Hepatocyte (in vitro differentiated cells): ENCODE measurements at regions not wholly inside any gene's neighbourhood (a gene's known extent, or its start where the extent isn't known, plus 50 kb on each side); places are given as distances from the start of the nearest gene placed in this dataset.

Experiments used
- DNase-seq: peaks from one replicate; pipeline ENCODE4 v3.0.0-alpha.2; 2016; ENCODE audit warnings: low spot score
- H2AFZ ChIP-seq: fragments of 200-600 bp; sonication (generic); 2 replicates; pipeline ENCODE4 v1.6.0; 2016; ENCODE audit warnings: antibody characterized with exemption, mild to moderate bottlenecking
- H3K27ac ChIP-seq: fragments of 200-600 bp; sonication (generic); 2 replicates; pipeline ENCODE4 v1.5.1; 2016; ENCODE audit warnings: mild to moderate bottlenecking
- H3K27me3 ChIP-seq: fragments of 200-600 bp; sonication (generic); 2 replicates; pipeline ENCODE4 v1.6.1; 2016
- H3K36me3 ChIP-seq: fragments of 200-600 bp; sonication (generic); replicated peaks from 2 replicates; pipeline ENCODE4 v1.5.1; 2016; ENCODE audit warnings: low read depth; ENCODE audit not compliant: insufficient read depth
- H3K4me1 ChIP-seq: fragments of 200-600 bp; sonication (generic); 2 replicates; pipeline ENCODE4 v1.5.1; 2016; ENCODE audit warnings: mild to moderate bottlenecking, moderate library complexity; ENCODE audit not compliant: insufficient read depth
- H3K4me2 ChIP-seq: fragments of 200-600 bp; sonication (generic); 2 replicates; pipeline ENCODE4 v1.6.0; 2016
- H3K4me3 ChIP-seq: fragments of 200-600 bp; sonication (generic); 2 replicates; pipeline ENCODE4 v1.5.1; 2016; ENCODE audit warnings: mild to moderate bottlenecking
- H3K79me2 ChIP-seq: fragments of 200-600 bp; sonication (generic); 2 replicates; pipeline ENCODE4 v1.6.0; 2017; ENCODE audit warnings: mild to moderate bottlenecking
- H3K9me2 ChIP-seq: fragments of 200-600 bp; sonication (generic); replicated peaks from 2 replicates; pipeline ENCODE4 v1.6.0; 2017; ENCODE audit warnings: mild to moderate bottlenecking; ENCODE audit not compliant: insufficient read depth
- H3K9me3 ChIP-seq: fragments of 200-600 bp; sonication (generic); 2 replicates; pipeline ENCODE4 v1.5.1; 2016; ENCODE audit warnings: low read depth, mild to moderate bottlenecking
- H4K20me1 ChIP-seq: fragments of 200-600 bp; sonication (generic); 2 replicates; pipeline ENCODE4 v1.6.0; 2016; ENCODE audit warnings: mild to moderate bottlenecking; ENCODE audit not compliant: insufficient read depth, poor library complexity, severe bottlenecking
- CTCF ChIP-seq: fragments of 200-600 bp; sonication (generic); IDR thresholded peaks from 2 replicates; pipeline ENCODE4 v1.5.1; 2016; ENCODE audit warnings: antibody characterized with exemption, mild to moderate bottlenecking; ENCODE audit not compliant: poor library complexity
- EZH2 ChIP-seq: fragments of 200-600 bp; sonication (generic); IDR thresholded peaks from 2 replicates; pipeline ENCODE4 v1.6.1; 2016; ENCODE audit warnings: antibody characterized with exemption, mild to moderate bottlenecking, borderline replicate concordance
- EZH2phosphoT487 ChIP-seq: fragments of 200-600 bp; sonication (generic); IDR thresholded peaks from one replicate; pipeline ENCODE4 v1.6.1; 2018; ENCODE audit warnings: antibody characterized with exemption, mild to moderate bottlenecking, low read depth, moderate library complexity; ENCODE audit not compliant: unreplicated experiment, severe bottlenecking
- WGBS: methylation state at CpG from one replicate; pipeline ENCODE4 v1.1.6; 2016; ENCODE audit warnings: low lambda C conversion rate; ENCODE audit errors: missing lambda C conversion rate; 5-methylcytosine and 5-hydroxymethylcytosine counted together

DNA sequence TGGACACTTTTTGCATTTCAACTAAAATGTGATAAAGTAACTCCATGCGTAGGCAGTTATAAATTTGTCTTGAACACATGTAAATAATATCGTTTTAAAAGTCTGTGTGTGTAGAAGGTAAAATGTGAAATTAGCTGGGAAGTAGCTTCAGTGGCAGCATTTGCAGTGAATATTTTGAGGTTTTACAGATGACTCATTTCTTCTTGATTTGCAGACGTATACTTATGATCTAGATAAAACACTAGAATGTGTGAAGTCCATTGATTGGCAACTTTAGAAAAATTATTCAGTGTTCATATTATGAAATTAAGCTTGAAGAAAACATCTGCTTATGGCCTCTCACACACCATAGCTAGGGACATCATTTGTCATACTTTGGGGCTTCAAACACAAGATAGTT is 788.6 kb upstream of the NOVA1 start:
- WGBS: 80% methylated on average over 3 of the region's 3 CpGs
- no peak overlapping the region for H2AFZ ChIP-seq
- no peaks in the 10 kb centered on the region for H3K9me2 ChIP-seq
- H3K27ac ChIP-seq: no peak overlapping the region
- H3K4me1 ChIP-seq: no peaks in the 10 kb centered on the region
- no peak overlapping the region for H3K4me2 ChIP-seq
- TF ChIP-seq CTCF (no peak), EZH2phosphoT487 (no peak), EZH2 (no peak)
- DNase-seq: no peak
- H3K36me3 ChIP-seq: no peaks in the 10 kb centered on the region
- no peaks in the 10 kb centered on the region for H4K20me1 ChIP-seq
- H3K27me3 ChIP-seq: no peaks in the 10 kb centered on the region
- H3K79me2 ChIP-seq: no peaks in the 10 kb centered on the region
- no peaks in the 10 kb centered on the region for H3K9me3 ChIP-seq
- H3K4me3 ChIP-seq: no peak overlapping the region

GRCh38 chr14:27387463-27387862 is 789.6 kb upstream of the NOVA1 start:
- no peak for TF ChIP-seq EZH2
- Histone ChIP-seq H3K9me2 (no peaks in the 10 kb centered on the region), H3K79me2 (no peaks in the 10 kb centered on the region), H3K36me3 (no peaks in the 10 kb centered on the region), H2AFZ (no peak overlapping the region), H3K9me3 (no peaks in the 10 kb centered on the region), H3K4me2 (no peak overlapping the region), H3K4me1 (no peaks in the 10 kb centered on the region), H4K20me1 (no peaks in the 10 kb centered on the region), H3K27ac (no peak overlapping the region), H3K4me3 (no peak overlapping the region), H3K27me3 (no peaks in the 10 kb centered on the region)
- no peak for DNase-seq
- WGBS: 97% methylated on average over 1 of the region's 1 CpG

DNA sequence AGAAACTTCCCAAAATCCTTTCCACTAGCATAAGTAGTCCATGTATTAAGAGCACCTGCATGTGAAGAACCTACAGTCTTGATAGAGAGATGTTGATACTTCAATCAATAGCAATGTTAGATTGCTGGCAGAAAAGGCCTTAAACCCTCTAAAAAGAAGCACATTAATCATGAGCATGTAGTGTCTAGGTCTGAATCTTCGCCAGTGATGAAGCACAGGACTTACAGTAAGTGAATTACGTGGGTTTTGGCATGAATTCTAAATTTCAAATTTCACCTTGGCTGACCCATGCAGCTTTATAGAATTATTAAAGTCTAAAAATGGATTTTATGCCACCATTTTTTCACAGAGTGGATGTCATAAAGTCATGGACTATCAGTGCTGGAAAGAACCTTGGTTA is 791.6 kb upstream of the NOVA1 start:
- 79% methylated on average over 2 of the region's 2 CpGs for WGBS
- TF ChIP-seq EZH2phosphoT487: no peak
- TF ChIP-seq CTCF: no peak
- no peak for TF ChIP-seq EZH2
- no peaks in the 10 kb centered on the region for H3K27me3 ChIP-seq
- no peaks in the 10 kb centered on the region for H3K9me2 ChIP-seq
- no peak overlapping the region for H3K4me3 ChIP-seq
- no peaks in the 10 kb centered on the region for H3K36me3 ChIP-seq
- no peaks in the 10 kb centered on the region for H3K4me1 ChIP-seq
- no peaks in the 10 kb centered on the region for H4K20me1 ChIP-seq
- H3K4me2 ChIP-seq: no peak overlapping the region
- H3K79me2 ChIP-seq: no peaks in the 10 kb centered on the region
- no peak overlapping the region for H3K27ac ChIP-seq
- H2AFZ ChIP-seq: no peak overlapping the region
- no peak for DNase-seq
- no peaks in the 10 kb centered on the region for H3K9me3 ChIP-seq

GRCh38 chr14:27390155-27390554 is 792.3 kb upstream of the NOVA1 start:
- no peaks in the 10 kb centered on the region for H3K9me3 ChIP-seq
- TF ChIP-seq EZH2phosphoT487 (no peak), CTCF (no peak), EZH2 (no peak)
- H3K4me2 ChIP-seq: no peak overlapping the region
- H3K4me1 ChIP-seq: no peaks in the 10 kb centered on the region
- no peak overlapping the region for H3K4me3 ChIP-seq
- 70% methylated on average over 3 of the region's 3 CpGs for WGBS
- no peaks in the 10 kb centered on the region for H3K36me3 ChIP-seq
- H3K79me2 ChIP-seq: no peaks in the 10 kb centered on the region
- no peaks in the 10 kb centered on the region for H3K27me3 ChIP-seq
- no peak overlapping the region for H3K27ac ChIP-seq
- no peaks in the 10 kb centered on the region for H3K9me2 ChIP-seq
- no peak for DNase-seq
- H2AFZ ChIP-seq: no peak overlapping the region
- no peaks in the 10 kb centered on the region for H4K20me1 ChIP-seq
